Activated CD8-positive, alpha-beta memory T cell treated with anti-CD3 and anti-CD28 coated beads for 48 hours (primary cell): ENCODE measurements at regions not wholly inside any gene's neighbourhood (a gene's known extent, or its start where the extent isn't known, plus 50 kb on each side); places are given as distances from the start of the nearest gene placed in this dataset.
"Not testable (repeated sequence)": the region's sequence is repeated elsewhere in the genome, so short reads cannot be mapped to it uniquely, and the experiment has no call there.

Experiments used
- DNase-seq, 3 experiments: peaks; one replicate each; pipeline ENCODE4 v3.0.0-alpha.2; 2020; ENCODE audit warnings: low read depth in 2 of 3, low spot score in 2 of 3

GRCh38 chr2:117618607-117619006, 195.9 kb upstream of the DDX18 start:
- no peak for DNase-seq

- DNase-seq, result no peak
Measured at GRCh38 chr2:117621326-117621725, 193.2 kb upstream of the DDX18 start.

- not testable (repeated sequence) for DNase-seq
Measured at GRCh38 chr2:117623175-117623574, 191.3 kb upstream of the DDX18 start.

- DNase-seq, result no peak
Measured at GRCh38 chr2:117631152-117631945, 183.1 kb upstream of the DDX18 start.

- no peak for DNase-seq
Measured at GRCh38 chr2:117635481-117635880, 179.0 kb upstream of the DDX18 start.

GRCh38 chr2:117639401-117639800, 175.1 kb upstream of the DDX18 start:
- DNase-seq, result no peak

- no peak for DNase-seq
Measured at GRCh38 chr2:117644403-117644802, 170.1 kb upstream of the DDX18 start.

GRCh38 chr2:117645458-117645857, 169.0 kb upstream of the DDX18 start:
- no peak for DNase-seq

- DNase-seq, result no peak
Measured at GRCh38 chr2:117646099-117646498, 168.4 kb upstream of the DDX18 start.

- DNase-seq, result no peak
Measured at GRCh38 chr2:117646872-117647271, 167.6 kb upstream of the DDX18 start.

- DNase-seq, result no peak
Measured at GRCh38 chr2:117656546-117656945, 157.9 kb upstream of the DDX18 start.

- no peak for DNase-seq
Measured at GRCh38 chr2:117661619-117662018, 152.9 kb upstream of the DDX18 start.

GRCh38 chr2:117674172-117674571, 140.3 kb upstream of the DDX18 start:
- DNase-seq, result no peak

GRCh38 chr2:117679952-117680351, 134.5 kb upstream of the DDX18 start:
- no peak for DNase-seq

- no peak for DNase-seq
Measured at GRCh38 chr2:117684919-117685318, 129.6 kb upstream of the DDX18 start.

- DNase-seq, result no peak
Measured at GRCh38 chr2:117686699-117687098, 127.8 kb upstream of the DDX18 start.

GRCh38 chr2:117691595-117691994, 122.9 kb upstream of the DDX18 start:
- no peak for DNase-seq

GRCh38 chr2:117692001-117692763, 122.3 kb upstream of the DDX18 start:
- no peak for DNase-seq

GRCh38 chr2:117693154-117693553, 121.3 kb upstream of the DDX18 start:
- DNase-seq, result no peak

GRCh38 chr2:117693651-117694050, 120.8 kb upstream of the DDX18 start:
- no peak for DNase-seq

- no peak for DNase-seq
Measured at GRCh38 chr2:117698287-117698686, 116.2 kb upstream of the DDX18 start.

GRCh38 chr2:117698819-117699218, 115.7 kb upstream of the DDX18 start:
- DNase-seq, result no peak
